Putamen (tissue), 1 donor: ENCODE measurements at regions not wholly inside any gene's neighbourhood (a gene's known extent, or its start where the extent isn't known, plus 50 kb on each side); places are given as distances from the start of the nearest gene placed in this dataset.

Experiments used
- DNase-seq: peaks from one replicate; pipeline ENCODE4 v3.0.0-alpha.2; 2016; ENCODE audit warnings: low spot score

- no peak for DNase-seq
Observed at GRCh38 chr1:170864876-170865538, 70.3 kb upstream of the MROH9 start.

- no peak for DNase-seq
Observed at GRCh38 chr1:170866646-170867045, 68.7 kb upstream of the MROH9 start.

- no peak for DNase-seq
Observed at GRCh38 chr1:170871868-170872267, 63.5 kb upstream of the MROH9 start.

- DNase-seq = no peak
Observed at GRCh38 chr1:170872663-170873062, 62.7 kb upstream of the MROH9 start.

- DNase-seq = no peak
Observed at GRCh38 chr1:170874671-170875070, 60.7 kb upstream of the MROH9 start.

- DNase-seq = peak; percentile 39
Observed at GRCh38 chr1:170881268-170882265, 53.8 kb upstream of the MROH9 start.
